Activated B cell treated with CpG ODN at 0.5 μM for 24 hours (primary cell): ENCODE measurements at regions not wholly inside any gene's neighbourhood (a gene's known extent, or its start where the extent isn't known, plus 50 kb on each side); places are given as distances from the start of the nearest gene placed in this dataset.

ENCODE experiments used
- ATAC-seq: fragments of 200-7000 bp; cut with Tn5 transposase; one replicate; pipeline ENCODE4 v1.10.0; 2021; ENCODE audit warnings: low read depth, mild to moderate bottlenecking, moderate library complexity
- CTCF ChIA-PET: fragments of 350-600 bp; sonication (Branson Sonifier 250); formaldehyde crosslinking; loops from one replicate; lab custom pipeline; 2021; ENCODE audit warnings: antibody characterized with exemption; lab: Charles Lee
- POLR2A ChIA-PET: fragments of 350-600 bp; sonication (Branson Sonifier 250); formaldehyde crosslinking; loops from one replicate; lab custom pipeline; 2021; ENCODE audit warnings: antibody characterized with exemption; lab: Charles Lee
- DNase-seq: peaks from one replicate; pipeline ENCODE4 v3.0.0; 2022
- H3K27ac Mint-ChIP-seq: one replicate; pipeline ENCODE4 v1.8.0; 2020; ENCODE audit warnings: mixed read lengths
- H3K27me3 Mint-ChIP-seq: one replicate; pipeline ENCODE4 v1.8.0; 2021; ENCODE audit warnings: mixed read lengths
- H3K36me3 Mint-ChIP-seq: one replicate; pipeline ENCODE4 v1.8.0; 2021; ENCODE audit warnings: low read depth, mixed read lengths
- H3K4me1 Mint-ChIP-seq: one replicate; pipeline ENCODE4 v1.8.0; 2021; ENCODE audit warnings: mixed read lengths
- H3K4me3 Mint-ChIP-seq: one replicate; pipeline ENCODE4 v1.8.0; 2020; ENCODE audit warnings: mild to moderate bottlenecking, mixed read lengths
- H3K9me3 Mint-ChIP-seq: one replicate; pipeline ENCODE4 v1.8.0; 2020; ENCODE audit warnings: mixed read lengths
- CTCF ChIP-seq: fragments of 200-600 bp; IDR thresholded peaks from one replicate; pipeline ENCODE4 v1.8.0; 2022; ENCODE audit warnings: antibody characterized with exemption, mild to moderate bottlenecking
- intact Hi-C: fragments of 100-400 bp; cut with micrococcal nuclease; formaldehyde crosslinking; loops from one replicate; pipeline ENCODE4 v1.15.1; 2024

- H3K4me3 Mint-ChIP-seq, result no peak overlapping the region
- CTCF ChIA-PET, result no interaction called here
- H3K9me3 Mint-ChIP-seq, result no peaks in the 10 kb centered on the region
- TF ChIP-seq CTCF, result no peak
- H3K27ac Mint-ChIP-seq, result no peak overlapping the region
- peaks cover 4% of the 10 kb centered on the region for H3K27me3 Mint-ChIP-seq
- intact Hi-C loops, result no loop called here
- ATAC-seq (no peak), DNase-seq (no peak)
- H3K36me3 Mint-ChIP-seq, result no peaks in the 10 kb centered on the region
- POLR2A ChIA-PET, result no interaction called here
- no peaks in the 10 kb centered on the region for H3K4me1 Mint-ChIP-seq
Measured at GRCh38 chr9:14421291-14421690, 107.3 kb upstream of the NFIB start.

GRCh38 chr9:14418941-14419937 lies 105.3 kb upstream of the NFIB start:
- Mint-ChIP-seq H3K27me3 (no peaks in the 10 kb centered on the region), H3K27ac (no peak overlapping the region), H3K36me3 (no peaks in the 10 kb centered on the region), H3K9me3 (no peaks in the 10 kb centered on the region), H3K4me1 (no peaks in the 10 kb centered on the region), H3K4me3 (no peak overlapping the region)
- intact Hi-C loops, result no loop called here
- ChIA-PET POLR2A (no interaction called here), CTCF (no interaction called here)
- DNase-seq (no peak), ATAC-seq (no peak)
- TF ChIP-seq CTCF, result no peak

GRCh38 chr9:14418301-14418940 lies 104.5 kb upstream of the NFIB start:
- Mint-ChIP-seq H3K4me3 (no peak overlapping the region), H3K36me3 (no peaks in the 10 kb centered on the region), H3K9me3 (no peaks in the 10 kb centered on the region), H3K27ac (no peak overlapping the region), H3K4me1 (no peaks in the 10 kb centered on the region), H3K27me3 (no peaks in the 10 kb centered on the region)
- DNase-seq (no peak), ATAC-seq (no peak)
- intact Hi-C loops, result no loop called here
- CTCF ChIA-PET, result no interaction called here
- no peak for TF ChIP-seq CTCF
- POLR2A ChIA-PET, result no interaction called here

- intact Hi-C loops, result no loop called here
- no peak for TF ChIP-seq CTCF
- POLR2A ChIA-PET, result no interaction called here
- no peaks in the 10 kb centered on the region for H3K36me3 Mint-ChIP-seq
- H3K27ac Mint-ChIP-seq, result no peak overlapping the region
- H3K9me3 Mint-ChIP-seq, result no peaks in the 10 kb centered on the region
- no peak for ATAC-seq
- DNase-seq, result no peak
- H3K4me1 Mint-ChIP-seq, result no peaks in the 10 kb centered on the region
- H3K4me3 Mint-ChIP-seq, result no peak overlapping the region
- no peaks in the 10 kb centered on the region for H3K27me3 Mint-ChIP-seq
- CTCF ChIA-PET, result no interaction called here
Measured at GRCh38 chr9:14417237-14417636, 103.3 kb upstream of the NFIB start.

GRCh38 chr9:14415947-14416346 lies 102.0 kb upstream of the NFIB start:
- Mint-ChIP-seq H3K4me1 (no peaks in the 10 kb centered on the region), H3K27ac (no peak overlapping the region), H3K9me3 (no peaks in the 10 kb centered on the region), H3K27me3 (no peaks in the 10 kb centered on the region), H3K4me3 (no peak overlapping the region), H3K36me3 (no peaks in the 10 kb centered on the region)
- POLR2A ChIA-PET, result no interaction called here
- no peak for TF ChIP-seq CTCF
- CTCF ChIA-PET, result interaction anchor here (1.1 to 1.9 kb wide), 2 partner anchors 11 to 12 kb away, joined by 3 to 5 read pairs; no protein-coding TSS in a partner anchor
- intact Hi-C loops, result no loop called here
- DNase-seq, result no peak
- ATAC-seq, result no peak
